ENCODE measurements at regions not wholly inside any gene's neighbourhood (a gene's known extent, or its start where the extent isn't known, plus 50 kb on each side); places are given as distances from the start of the nearest gene placed in this dataset.

GRCh38 chr6:14798996-14799588, 446.8 kb upstream of the JARID2 start:
- DNase-seq = no peak
- no peak for TF ChIP-seq CTCF (IDR thresholded peaks at IDR 0.05; ENCODE audit: borderline replicate concordance)
- Histone ChIP-seq H3K4me1 (peaks cover 14% of the 10 kb centered on the region), H3K4me3 (no peak overlapping the region), H3K27me3 (ENCODE audit: low read depth) (no peaks in the 10 kb centered on the region), H3K36me3 (no peaks in the 10 kb centered on the region), H3K27ac (replicated peaks) (no peak overlapping the region), H3K9me3 (replicated peaks) (peaks cover 8% of the 10 kb centered on the region)
- intact Hi-C loops (cut with micrococcal nuclease) = no loop called here

GRCh38 chr6:14799928-14800327, 445.9 kb upstream of the JARID2 start:
- intact Hi-C loops (cut with micrococcal nuclease) = no loop called here
- Histone ChIP-seq H3K27me3 (ENCODE audit: low read depth) (no peaks in the 10 kb centered on the region), H3K36me3 (no peaks in the 10 kb centered on the region), H3K4me1 (peaks cover 23% of the 10 kb centered on the region), H3K4me3 (no peak overlapping the region), H3K9me3 (replicated peaks) (peaks cover 8% of the 10 kb centered on the region), H3K27ac (replicated peaks) (peak overlapping the region; percentile 44)
- peak; percentile 71 for DNase-seq
- TF ChIP-seq CTCF (IDR thresholded peaks at IDR 0.05; ENCODE audit: borderline replicate concordance) = no peak

GRCh38 chr6:14802514-14803160, 443.2 kb upstream of the JARID2 start:
- intact Hi-C loops (cut with micrococcal nuclease) = no loop called here

GRCh38 chr6:14804001-14804784, 441.7 kb upstream of the JARID2 start:
- Histone ChIP-seq H3K27ac (replicated peaks) (peak overlapping the region; percentile 35), H3K36me3 (no peaks in the 10 kb centered on the region), H3K4me3 (no peak overlapping the region), H3K9me3 (replicated peaks) (peaks cover 8% of the 10 kb centered on the region), H3K4me1 (peaks cover 27% of the 10 kb centered on the region), H3K27me3 (ENCODE audit: low read depth) (no peaks in the 10 kb centered on the region)
- intact Hi-C loops (cut with micrococcal nuclease) = no loop called here
- DNase-seq = no peak
- TF ChIP-seq CTCF (IDR thresholded peaks at IDR 0.05; ENCODE audit: borderline replicate concordance) = no peak

More at GRCh38 chr6:14802514-14803160, 443.2 kb upstream of the JARID2 start:
- Histone ChIP-seq H3K9me3 (replicated peaks) (peaks cover 8% of the 10 kb centered on the region), H3K4me1 (peaks cover 27% of the 10 kb centered on the region), H3K36me3 (no peaks in the 10 kb centered on the region), H3K4me3 (no peak overlapping the region), H3K27ac (replicated peaks) (no peak overlapping the region), H3K27me3 (ENCODE audit: low read depth) (no peaks in the 10 kb centered on the region)
- TF ChIP-seq CTCF (IDR thresholded peaks at IDR 0.05; ENCODE audit: borderline replicate concordance) = no peak
- no peak for DNase-seq

GRCh38 chr6:14804785-14805210, 441.1 kb upstream of the JARID2 start:
- peaks cover 2% of the 10 kb centered on the region for H3K9me3 ChIP-seq (replicated peaks)
- TF ChIP-seq CTCF (IDR thresholded peaks at IDR 0.05; ENCODE audit: borderline replicate concordance) = peak; percentile 15
- no peaks in the 10 kb centered on the region for H3K27me3 ChIP-seq (ENCODE audit: low read depth)
- intact Hi-C loops (cut with micrococcal nuclease) = no loop called here
- DNase-seq = peak; percentile 89
- peaks cover 25% of the 10 kb centered on the region for H3K4me1 ChIP-seq
- no peaks in the 10 kb centered on the region for H3K36me3 ChIP-seq
- H3K4me3 ChIP-seq = no peak overlapping the region
- H3K27ac ChIP-seq (replicated peaks) = peak overlapping the region; percentile 35
